NCI-H1105 (cell line): ENCODE measurements at regions not wholly inside any gene's neighbourhood (a gene's known extent, or its start where the extent isn't known, plus 50 kb on each side); places are given as distances from the start of the nearest gene placed in this dataset.

Experiments
- DNase-seq: peaks from one replicate; lab custom pipeline; 2025; lab: John Stamatoyannopoulos, UW

GRCh38 chr18:22330508-22330907 is 87.2 kb downstream of the CTAGE1 start:
- no peak for DNase-seq

GRCh38 chr18:22325396-22325795 is 92.3 kb downstream of the CTAGE1 start:
- no peak for DNase-seq

- no peak for DNase-seq
Observed at GRCh38 chr18:22324191-22325131, 93.3 kb downstream of the CTAGE1 start.

- DNase-seq, result no peak
Observed at GRCh38 chr18:22322243-22322691, 95.4 kb downstream of the CTAGE1 start.

- DNase-seq, result no peak
Observed at GRCh38 chr18:22320771-22321170, 96.9 kb downstream of the CTAGE1 start.

GRCh38 chr18:22320155-22320554 is 97.6 kb downstream of the CTAGE1 start:
- DNase-seq, result no peak

GRCh38 chr18:22318745-22319407 is 98.8 kb downstream of the CTAGE1 start:
- DNase-seq, result no peak

- DNase-seq, result no peak
Observed at GRCh38 chr18:22314420-22314819, 103.3 kb downstream of the CTAGE1 start.

GRCh38 chr18:22314001-22314400 is 103.7 kb downstream of the CTAGE1 start:
- DNase-seq, result no peak

GRCh38 chr18:22311301-22311700 is 106.4 kb downstream of the CTAGE1 start:
- no peak for DNase-seq

- DNase-seq, result no peak
Observed at GRCh38 chr18:22309191-22309590, 108.5 kb downstream of the CTAGE1 start.

- DNase-seq, result no peak
Observed at GRCh38 chr18:22307528-22307927, 110.2 kb downstream of the CTAGE1 start.

GRCh38 chr18:22303927-22304326 is 113.8 kb downstream of the CTAGE1 start:
- no peak for DNase-seq

- no peak for DNase-seq
Observed at GRCh38 chr18:22302144-22302543, 115.6 kb downstream of the CTAGE1 start.

- no peak for DNase-seq
Observed at GRCh38 chr18:22300665-22301636, 116.8 kb downstream of the CTAGE1 start.

- DNase-seq, result no peak
Observed at GRCh38 chr18:22297008-22297407, 120.7 kb downstream of the CTAGE1 start.

- DNase-seq, result no peak
Observed at GRCh38 chr18:22296304-22296703, 121.4 kb downstream of the CTAGE1 start.

- DNase-seq, result no peak
Observed at GRCh38 chr18:22293417-22293816, 124.0 kb downstream of the GATA6 start.

- DNase-seq, result no peak
Observed at GRCh38 chr18:22290004-22290403, 120.6 kb downstream of the GATA6 start.

GRCh38 chr18:22286585-22286984 is 117.2 kb downstream of the GATA6 start:
- no peak for DNase-seq

- no peak for DNase-seq
Observed at GRCh38 chr18:22285361-22286140, 116.2 kb downstream of the GATA6 start.
